ENCODE measurements at regions not wholly inside any gene's neighbourhood (a gene's known extent, or its start where the extent isn't known, plus 50 kb on each side); places are given as distances from the start of the nearest gene placed in this dataset.

- TF ChIP-seq CTCF (conservative IDR thresholded peaks at IDR 0.05; ENCODE audit: low read depth, low read length) (no peak), EZH2 (IDR thresholded peaks at IDR 0.05; ENCODE audit: borderline replicate concordance, low read depth, low read length, poor library complexity, severe bottlenecking) (no peak)
These were observed 144.4 kb downstream of the LIG4 start for GRCh38 chr13:108070925-108071324.

All from A673 (cell line).